OCI-LY1 (cell line): ENCODE measurements at regions not wholly inside any gene's neighbourhood (a gene's known extent, or its start where the extent isn't known, plus 50 kb on each side); places are given as distances from the start of the nearest gene placed in this dataset.

Source experiments
- CTCF ChIP-seq: fragments of 200-600 bp; sonication (generic), shearing (Covaris generic); IDR thresholded peaks from 2 replicates; pipeline ENCODE4 v1.5.1; 2017; ENCODE audit warnings: mild to moderate bottlenecking, antibody characterized with exemption, low read length, moderate library complexity, mixed read lengths
- EZH2 ChIP-seq: fragments of 200-600 bp; sonication (generic), shearing (Covaris generic); IDR thresholded peaks from 2 replicates; pipeline ENCODE4 v1.8.0; 2017; ENCODE audit warnings: borderline replicate concordance, mixed run types, mild to moderate bottlenecking, antibody characterized with exemption, low read length, moderate library complexity, mixed read lengths

GRCh38 chr5:143707806-143708205, 104.2 kb upstream of the HMHB1 start:
- TF ChIP-seq CTCF (no peak), EZH2 (no peak)
